ENCODE measurements at regions not wholly inside any gene's neighbourhood (a gene's known extent, or its start where the extent isn't known, plus 50 kb on each side); places are given as distances from the start of the nearest gene placed in this dataset.

- Histone ChIP-seq H4K20me1 (ENCODE audit: insufficient read depth) (no peaks in the 10 kb centered on the region), H3K27ac (no peak overlapping the region), H3K79me2 (ENCODE audit: insufficient read depth) (no peaks in the 10 kb centered on the region), H3K27me3 (replicated peaks; ENCODE audit: insufficient read depth) (no peaks in the 10 kb centered on the region), H3K9me3 (ENCODE audit: low read depth) (no peaks in the 10 kb centered on the region), H3K4me3 (no peak overlapping the region), H3K9ac (no peak overlapping the region), H3K36me3 (ENCODE audit: low read depth) (no peaks in the 10 kb centered on the region), H2AFZ (no peak overlapping the region), H3K4me1 (ENCODE audit: insufficient read depth) (no peaks in the 10 kb centered on the region), H3K4me2 (ENCODE audit: unreplicated experiment) (no peak overlapping the region), H3K9me2 (ENCODE audit: insufficient read depth) (no peaks in the 10 kb centered on the region), H3F3A (ENCODE audit: insufficient read depth) (no peaks in the 10 kb centered on the region)
- in situ Hi-C loops (cut with MboI): no loop called here
- 37 to 41% methylated on average over 5 of the region's 5 CpGs for WGBS, 2 experiments (ENCODE audit: low coverage in 1 of 2, low lambda C conversion rate in 2 of 2, missing lambda C conversion rate in 2 of 2)
- TF ChIP-seq EZH2phosphoT487 (IDR thresholded peaks at IDR 0.05; ENCODE audit: insufficient read depth, low read depth): no peak
- TF ChIP-seq EZH2 (IDR thresholded peaks at IDR 0.05; ENCODE audit: insufficient read depth, poor library complexity, severe bottlenecking): no peak
- no peak for DNase-seq
Measured at GRCh38 chr2:76639171-76639680, 883.0 kb downstream of the LRRTM4 start.

DNA sequence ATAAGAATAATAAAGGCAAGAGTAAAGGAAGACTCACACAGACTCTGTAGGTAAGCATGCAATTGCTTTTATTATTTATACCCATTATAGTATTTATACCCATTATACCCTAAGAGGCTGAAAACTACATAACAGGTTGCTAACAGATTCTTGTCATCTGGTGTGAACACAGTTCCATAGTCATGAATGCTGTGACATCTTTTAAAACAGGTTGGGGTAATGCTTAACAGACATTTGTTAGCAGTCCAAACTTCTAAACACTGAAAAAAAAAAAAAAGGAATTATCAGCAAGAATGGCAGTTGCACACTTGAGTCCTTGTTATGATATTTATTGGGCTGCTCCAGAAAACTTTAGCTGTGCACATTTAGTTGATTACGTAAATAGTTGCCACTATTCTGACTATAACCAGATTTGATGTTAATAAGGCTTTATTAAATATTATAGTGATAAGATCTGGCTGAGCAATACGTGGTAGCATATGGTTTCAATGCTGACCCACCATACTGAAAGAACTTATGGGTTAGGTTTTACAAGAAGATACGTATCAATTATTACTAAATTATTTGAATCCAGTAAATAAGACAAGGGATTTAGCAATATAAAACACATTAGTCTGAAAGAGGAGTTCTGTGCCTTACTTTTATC is 888.8 kb downstream of the LRRTM4 start:
- DNase-seq: no peak
- H3K27me3 ChIP-seq (replicated peaks; ENCODE audit: insufficient read depth): no peaks in the 10 kb centered on the region
- H3K4me2 ChIP-seq (ENCODE audit: unreplicated experiment): no peak overlapping the region
- H3F3A ChIP-seq (ENCODE audit: insufficient read depth): no peaks in the 10 kb centered on the region
- no peaks in the 10 kb centered on the region for H3K79me2 ChIP-seq (ENCODE audit: insufficient read depth)
- no peak overlapping the region for H2AFZ ChIP-seq
- no peak overlapping the region for H3K9ac ChIP-seq
- H3K4me3 ChIP-seq: no peak overlapping the region
- no peaks in the 10 kb centered on the region for H3K4me1 ChIP-seq (ENCODE audit: insufficient read depth)
- TF ChIP-seq EZH2 (IDR thresholded peaks at IDR 0.05; ENCODE audit: insufficient read depth, poor library complexity, severe bottlenecking) (no peak), EZH2phosphoT487 (IDR thresholded peaks at IDR 0.05; ENCODE audit: insufficient read depth, low read depth) (no peak)
- 12 to 14% methylated on average over 3 of the region's 3 CpGs for WGBS, 2 experiments (ENCODE audit: low coverage in 1 of 2, low lambda C conversion rate in 2 of 2, missing lambda C conversion rate in 2 of 2)
- no peaks in the 10 kb centered on the region for H3K9me2 ChIP-seq (ENCODE audit: insufficient read depth)
- no peaks in the 10 kb centered on the region for H3K9me3 ChIP-seq (ENCODE audit: low read depth)
- no peaks in the 10 kb centered on the region for H4K20me1 ChIP-seq (ENCODE audit: insufficient read depth)
- H3K27ac ChIP-seq: no peak overlapping the region
- H3K36me3 ChIP-seq (ENCODE audit: low read depth): no peaks in the 10 kb centered on the region
- in situ Hi-C loops (cut with MboI): no loop called here

DNA sequence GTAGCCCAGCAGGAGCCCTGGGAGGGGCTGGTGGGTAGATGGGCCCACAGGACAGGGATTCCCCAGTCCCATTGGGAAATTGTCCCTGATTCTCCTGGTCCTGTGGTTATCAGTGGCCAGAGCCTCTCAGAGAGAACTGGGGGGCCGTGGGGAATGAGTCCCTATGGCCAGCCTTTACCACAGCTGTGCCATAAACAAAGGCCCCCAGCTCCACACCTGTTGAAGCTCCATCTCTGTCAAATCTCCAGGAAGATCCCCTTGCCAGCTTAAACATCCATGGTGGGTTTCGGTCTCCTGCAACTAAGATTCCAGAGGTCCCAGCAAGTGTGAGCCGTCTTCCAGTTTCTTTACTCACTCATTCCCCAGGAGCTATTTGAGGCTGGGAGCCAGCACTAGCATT is 897.1 kb downstream of the LRRTM4 start:
- Histone ChIP-seq H2AFZ (no peak overlapping the region), H3K9me3 (ENCODE audit: low read depth) (no peaks in the 10 kb centered on the region), H3K9ac (no peak overlapping the region), H3K4me1 (ENCODE audit: insufficient read depth) (no peaks in the 10 kb centered on the region), H3K36me3 (ENCODE audit: low read depth) (no peaks in the 10 kb centered on the region), H3K27me3 (replicated peaks; ENCODE audit: insufficient read depth) (no peaks in the 10 kb centered on the region), H3K9me2 (ENCODE audit: insufficient read depth) (no peaks in the 10 kb centered on the region), H3K4me2 (ENCODE audit: unreplicated experiment) (no peak overlapping the region), H4K20me1 (ENCODE audit: insufficient read depth) (no peaks in the 10 kb centered on the region), H3F3A (ENCODE audit: insufficient read depth) (no peaks in the 10 kb centered on the region), H3K4me3 (no peak overlapping the region), H3K27ac (no peak overlapping the region), H3K79me2 (ENCODE audit: insufficient read depth) (no peaks in the 10 kb centered on the region)
- in situ Hi-C loops (cut with MboI): no loop called here
- TF ChIP-seq EZH2phosphoT487 (IDR thresholded peaks at IDR 0.05; ENCODE audit: insufficient read depth, low read depth) (no peak), EZH2 (IDR thresholded peaks at IDR 0.05; ENCODE audit: insufficient read depth, poor library complexity, severe bottlenecking) (no peak)
- no peak for DNase-seq
- WGBS, 2 experiments (ENCODE audit: low coverage in 1 of 2, low lambda C conversion rate in 2 of 2, missing lambda C conversion rate in 2 of 2): 26 to 28% methylated on average over 3 of the region's 3 CpGs

DNA sequence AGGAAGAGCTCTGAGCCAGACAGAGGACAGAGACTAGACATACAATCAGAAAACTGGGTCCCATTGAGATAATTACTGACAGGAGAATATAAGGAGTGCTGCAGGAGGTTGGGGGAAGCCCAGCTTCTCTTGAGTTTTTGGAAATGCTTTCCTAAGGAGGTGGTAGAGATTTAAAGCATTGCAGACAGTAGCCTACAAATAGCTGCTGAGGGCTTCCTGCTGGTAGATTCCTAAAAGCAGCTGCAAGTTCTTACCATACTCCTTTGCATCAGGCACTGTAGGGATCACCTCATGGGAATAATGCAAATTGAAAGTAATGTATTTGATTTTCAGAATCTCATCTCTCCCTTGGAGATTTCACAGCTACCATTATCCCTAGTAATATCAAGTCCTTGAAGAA is 902.6 kb upstream of the GCFC2 start:
- TF ChIP-seq EZH2phosphoT487 (IDR thresholded peaks at IDR 0.05; ENCODE audit: insufficient read depth, low read depth) (no peak), EZH2 (IDR thresholded peaks at IDR 0.05; ENCODE audit: insufficient read depth, poor library complexity, severe bottlenecking) (no peak)
- Histone ChIP-seq H3K27me3 (replicated peaks; ENCODE audit: insufficient read depth) (no peaks in the 10 kb centered on the region), H3K9ac (no peak overlapping the region), H4K20me1 (ENCODE audit: insufficient read depth) (no peaks in the 10 kb centered on the region), H3K4me2 (ENCODE audit: unreplicated experiment) (no peak overlapping the region), H3K27ac (no peak overlapping the region), H3K4me1 (ENCODE audit: insufficient read depth) (no peaks in the 10 kb centered on the region), H3F3A (ENCODE audit: insufficient read depth) (no peaks in the 10 kb centered on the region), H3K79me2 (ENCODE audit: insufficient read depth) (no peaks in the 10 kb centered on the region), H3K4me3 (no peak overlapping the region), H3K36me3 (ENCODE audit: low read depth) (no peaks in the 10 kb centered on the region), H3K9me3 (ENCODE audit: low read depth) (no peaks in the 10 kb centered on the region), H3K9me2 (ENCODE audit: insufficient read depth) (no peaks in the 10 kb centered on the region), H2AFZ (no peak overlapping the region)
- DNase-seq: no peak
- in situ Hi-C loops (cut with MboI): no loop called here

DNA sequence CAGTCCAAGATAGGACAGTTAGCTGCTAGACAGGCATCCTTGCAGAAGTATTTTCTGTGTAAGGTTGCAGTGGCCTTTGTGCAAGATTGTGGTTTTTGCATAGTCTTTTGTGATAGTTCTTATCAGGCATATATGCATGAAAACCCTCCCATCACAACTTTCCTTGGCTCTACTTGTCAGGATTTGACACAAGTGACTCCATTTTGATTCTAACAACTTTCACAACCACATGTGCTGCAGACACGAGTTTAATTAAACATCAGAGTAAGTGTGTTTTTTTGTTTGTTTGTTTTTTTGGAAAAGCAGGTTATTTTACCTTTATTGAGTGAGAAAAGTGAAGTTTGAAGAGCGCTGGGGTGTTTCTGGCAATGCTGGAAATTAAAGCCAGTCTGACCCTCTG is 902.0 kb upstream of the GCFC2 start:
- Histone ChIP-seq H3K27ac (no peak overlapping the region), H3K9ac (no peak overlapping the region), H3K36me3 (ENCODE audit: low read depth) (no peaks in the 10 kb centered on the region), H2AFZ (no peak overlapping the region), H3K4me1 (ENCODE audit: insufficient read depth) (no peaks in the 10 kb centered on the region), H3K79me2 (ENCODE audit: insufficient read depth) (no peaks in the 10 kb centered on the region), H4K20me1 (ENCODE audit: insufficient read depth) (no peaks in the 10 kb centered on the region), H3K4me3 (no peak overlapping the region), H3K27me3 (replicated peaks; ENCODE audit: insufficient read depth) (no peaks in the 10 kb centered on the region), H3K9me3 (ENCODE audit: low read depth) (no peaks in the 10 kb centered on the region), H3K9me2 (ENCODE audit: insufficient read depth) (no peaks in the 10 kb centered on the region), H3K4me2 (ENCODE audit: unreplicated experiment) (no peak overlapping the region), H3F3A (ENCODE audit: insufficient read depth) (no peaks in the 10 kb centered on the region)
- no peak for TF ChIP-seq EZH2 (IDR thresholded peaks at IDR 0.05; ENCODE audit: insufficient read depth, poor library complexity, severe bottlenecking)
- no peak for TF ChIP-seq EZH2phosphoT487 (IDR thresholded peaks at IDR 0.05; ENCODE audit: insufficient read depth, low read depth)
- DNase-seq: no peak
- 14 to 16% methylated on average over 2 of the region's 2 CpGs for WGBS, 2 experiments (ENCODE audit: low coverage in 1 of 2, low lambda C conversion rate in 2 of 2, missing lambda C conversion rate in 2 of 2)
- in situ Hi-C loops (cut with MboI): no loop called here

Data from GM23248 (cell line).